HEK293T (cell line): ENCODE measurements at regions not wholly inside any gene's neighbourhood (a gene's known extent, or its start where the extent isn't known, plus 50 kb on each side); places are given as distances from the start of the nearest gene placed in this dataset.

Source experiments
- ARNT ChIP-seq: fragments of 450-650 bp; IDR thresholded peaks from 2 replicates; pipeline ENCODE4 v1.6.1; 2017; ENCODE audit warnings: mild to moderate bottlenecking
- BHLHE40 ChIP-seq: fragments of 450-650 bp; IDR thresholded peaks from 2 replicates; pipeline ENCODE4 v1.6.1; 2016; ENCODE audit warnings: mild to moderate bottlenecking, moderate library complexity, borderline replicate concordance
- ELF4 ChIP-seq: fragments of 450-650 bp; IDR thresholded peaks from 2 replicates; pipeline ENCODE4 v1.6.1; 2017; ENCODE audit warnings: antibody characterized with exemption
- FOXA1 ChIP-seq: fragments of 450-650 bp; IDR thresholded peaks from 2 replicates; pipeline ENCODE4 v1.6.1; 2016; ENCODE audit warnings: mild to moderate bottlenecking
- FOXK2 ChIP-seq: fragments of 450-650 bp; IDR thresholded peaks from 2 replicates; pipeline ENCODE4 v1.6.1; 2016; ENCODE audit warnings: mild to moderate bottlenecking
- FOXM1 ChIP-seq: fragments of 450-650 bp; IDR thresholded peaks from 2 replicates; pipeline ENCODE4 v1.6.1; 2017; ENCODE audit warnings: mild to moderate bottlenecking, borderline replicate concordance
- HDGF ChIP-seq: fragments of 450-650 bp; IDR thresholded peaks from 2 replicates; pipeline ENCODE4 v1.6.1; 2017; ENCODE audit warnings: antibody characterized with exemption, borderline replicate concordance
- L3MBTL2 ChIP-seq: fragments of 450-650 bp; conservative IDR thresholded peaks from 2 replicates; pipeline ENCODE4 v1.6.1; 2016; ENCODE audit warnings: mild to moderate bottlenecking
- NFRKB ChIP-seq: fragments of 450-650 bp; IDR thresholded peaks from 2 replicates; pipeline ENCODE4 v1.6.1; 2016; ENCODE audit warnings: mild to moderate bottlenecking, moderate library complexity
- SP1 ChIP-seq: fragments of 450-650 bp; IDR thresholded peaks from 2 replicates; pipeline ENCODE4 v1.6.1; 2017
- SUZ12 ChIP-seq: fragments of 450-650 bp; IDR thresholded peaks from 2 replicates; pipeline ENCODE4 v1.6.1; 2016; ENCODE audit warnings: mild to moderate bottlenecking
- TARDBP ChIP-seq: fragments of 450-650 bp; IDR thresholded peaks from 2 replicates; pipeline ENCODE4 v1.6.1; 2016

DNA sequence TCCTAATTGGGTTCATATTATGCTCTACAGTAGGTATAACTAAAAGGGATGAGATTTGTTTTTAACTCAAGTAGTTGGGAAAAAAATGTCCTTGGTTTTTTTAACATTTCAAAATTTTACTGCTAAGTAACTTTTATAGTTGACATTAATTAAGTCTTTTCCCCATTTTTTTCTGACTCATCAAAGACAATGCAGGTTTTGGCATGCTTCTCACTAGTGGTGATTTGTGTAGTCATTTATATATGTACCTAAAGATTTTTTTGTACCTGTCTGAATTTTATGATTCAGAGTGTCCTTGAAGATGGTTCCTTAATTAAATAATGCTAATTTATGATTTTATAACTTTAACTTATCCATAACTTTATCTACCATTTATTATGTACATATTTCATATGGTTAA is 882.3 kb upstream of the TMEFF2 start:
- no peak for TF ChIP-seq SP1
- TF ChIP-seq SUZ12: no peak
- no peak for TF ChIP-seq FOXK2
- no peak for TF ChIP-seq HDGF
- no peak for TF ChIP-seq BHLHE40
- no peak for TF ChIP-seq NFRKB
- no peak for TF ChIP-seq FOXM1
- TF ChIP-seq TARDBP: no peak
- TF ChIP-seq ARNT: no peak
- TF ChIP-seq L3MBTL2: no peak
- TF ChIP-seq FOXA1: no peak
- TF ChIP-seq ELF4: no peak
